H9 (cell line): ENCODE measurements at regions not wholly inside any gene's neighbourhood (a gene's known extent, or its start where the extent isn't known, plus 50 kb on each side); places are given as distances from the start of the nearest gene placed in this dataset.

Experiments used
- DNase-seq: peaks from one replicate; pipeline ENCODE4 v3.0.0-alpha.2; 2017
- H2AFZ ChIP-seq: one replicate; pipeline ENCODE4 v1.6.1; 2013; ENCODE audit warnings: mild to moderate bottlenecking, low read length, control low read depth, moderate library complexity
- H2AK5ac ChIP-seq: 2 replicates; pipeline ENCODE4 v1.6.1; 2013; ENCODE audit warnings: low read length, control low read depth, mixed read lengths; ENCODE audit not compliant: insufficient read length
- H2BK120ac ChIP-seq: one replicate; pipeline ENCODE4 v1.6.1; 2013; ENCODE audit warnings: low read depth, mild to moderate bottlenecking, low read length, control low read depth, inconsistent platforms; ENCODE audit not compliant: poor library complexity, severe bottlenecking
- H2BK12ac ChIP-seq: 2 replicates; pipeline ENCODE4 v1.6.1; 2013; ENCODE audit warnings: low read length, control low read depth, mixed read lengths, low read depth; ENCODE audit not compliant: insufficient read length
- H2BK15ac ChIP-seq: 2 replicates; pipeline ENCODE4 v1.6.1; 2013; ENCODE audit warnings: low read depth, low read length, control low read depth
- H2BK20ac ChIP-seq: one replicate; pipeline ENCODE4 v1.6.1; 2013; ENCODE audit warnings: low read depth, mild to moderate bottlenecking, low read length, control low read depth, inconsistent platforms; ENCODE audit not compliant: poor library complexity, severe bottlenecking
- H2BK5ac ChIP-seq: 2 replicates; pipeline ENCODE4 v1.6.1; 2013; ENCODE audit warnings: low read length, control low read depth, mixed read lengths; ENCODE audit not compliant: insufficient read length
- H3K14ac ChIP-seq: 2 replicates; pipeline ENCODE4 v1.6.1; 2013; ENCODE audit warnings: low read length, control low read depth; ENCODE audit not compliant: insufficient read depth
- H3K18ac ChIP-seq: 2 replicates; pipeline ENCODE4 v1.6.1; 2013; ENCODE audit warnings: low read depth, mild to moderate bottlenecking, mixed read lengths, low read length, control low read depth; ENCODE audit not compliant: insufficient read length
- H3K23ac ChIP-seq: 2 replicates; pipeline ENCODE4 v1.6.1; 2013; ENCODE audit warnings: low read length, control low read depth, mixed read lengths, low read depth; ENCODE audit not compliant: insufficient read length
- H3K23me2 ChIP-seq: 2 replicates; pipeline ENCODE4 v1.6.1; 2013; ENCODE audit warnings: low read depth, mild to moderate bottlenecking, mixed read lengths, low read length, control low read depth; ENCODE audit not compliant: insufficient read length, poor library complexity, severe bottlenecking
- H3K27ac ChIP-seq: 2 replicates; pipeline ENCODE4 v1.5.1; 2013; ENCODE audit warnings: low read length, control low read depth, mixed read lengths, low read depth; ENCODE audit not compliant: insufficient read length
- H3K27me3 ChIP-seq: 2 replicates; pipeline ENCODE4 v1.6.1; 2013; ENCODE audit warnings: low read length, control low read depth, inconsistent platforms; ENCODE audit not compliant: insufficient read depth
- H3K4ac ChIP-seq: 2 replicates; pipeline ENCODE4 v1.6.1; 2013; ENCODE audit warnings: low read depth, mild to moderate bottlenecking, control low read depth, inconsistent platforms, low read length, moderate library complexity
- H3K4me1 ChIP-seq: 2 replicates; pipeline ENCODE4 v1.6.1; 2013; ENCODE audit warnings: low read length, control low read depth, inconsistent platforms; ENCODE audit not compliant: insufficient read depth
- H3K4me2 ChIP-seq: 2 replicates; pipeline ENCODE4 v1.6.1; 2013; ENCODE audit warnings: low read length, control low read depth, mixed read lengths; ENCODE audit not compliant: insufficient read length, insufficient read depth
- H3K56ac ChIP-seq: 2 replicates; pipeline ENCODE4 v1.6.1; 2013; ENCODE audit warnings: low read depth, mild to moderate bottlenecking, mixed read lengths, low read length, control low read depth; ENCODE audit not compliant: insufficient read length
- H3K79me1 ChIP-seq: 2 replicates; pipeline ENCODE4 v1.6.1; 2013; ENCODE audit warnings: low read depth, mild to moderate bottlenecking, moderate library complexity, low read length, control low read depth, inconsistent platforms; ENCODE audit not compliant: insufficient read depth, poor library complexity, severe bottlenecking
- H3K79me2 ChIP-seq: 2 replicates; pipeline ENCODE4 v1.6.1; 2013; ENCODE audit warnings: low read length, control low read depth, inconsistent platforms; ENCODE audit not compliant: insufficient read depth
- H3K9ac ChIP-seq: 2 replicates; pipeline ENCODE4 v1.6.1; 2013; ENCODE audit warnings: low read length, control low read depth, mixed read lengths; ENCODE audit not compliant: insufficient read length; ENCODE audit errors: extremely low read depth
- H3K9me3 ChIP-seq: one replicate; pipeline ENCODE4 v1.6.1; 2013; ENCODE audit warnings: low read depth, low read length, inconsistent platforms; ENCODE audit not compliant: control insufficient read depth
- H3T11ph ChIP-seq: one replicate; pipeline ENCODE4 v1.6.1; 2013; ENCODE audit warnings: mild to moderate bottlenecking, low read length, control low read depth, inconsistent platforms
- H4K20me1 ChIP-seq: one replicate; pipeline ENCODE4 v1.6.1; 2013; ENCODE audit not compliant: control insufficient read depth, insufficient read length, insufficient read depth
- H4K5ac ChIP-seq: 2 replicates; pipeline ENCODE4 v1.6.1; 2013; ENCODE audit warnings: low read depth, mild to moderate bottlenecking, mixed read lengths, low read length, control low read depth; ENCODE audit not compliant: insufficient read length
- H4K8ac ChIP-seq: replicated peaks from 2 replicates; pipeline ENCODE4 v1.6.1; 2013; ENCODE audit warnings: low read length, control low read depth, mixed read lengths, low read depth; ENCODE audit not compliant: insufficient read length
- H4K91ac ChIP-seq: 2 replicates; pipeline ENCODE4 v1.6.1; 2013; ENCODE audit warnings: low read depth, mild to moderate bottlenecking, moderate library complexity, mixed read lengths, low read length, control low read depth; ENCODE audit not compliant: insufficient read length
- H3K27ac Mint-ChIP-seq, 3 experiments: 2 replicates in 2 of 3; 3 replicates in 1 of 3; pipeline ENCODE4 v1.8.0; 2020 to 2021; ENCODE audit warnings: mixed read lengths in 3 of 3, mild to moderate bottlenecking in 1 of 3, moderate library complexity in 1 of 3
- H3K27me3 Mint-ChIP-seq: 2 replicates; pipeline ENCODE4 v1.8.0; 2021; ENCODE audit warnings: low read depth, mild to moderate bottlenecking, moderate library complexity, mixed read lengths
- H3K36me3 Mint-ChIP-seq, 3 experiments: 2 replicates in 2 of 3; 3 replicates in 1 of 3; pipeline ENCODE4 v1.8.0; 2020 to 2021; ENCODE audit warnings: low read depth in 3 of 3, mixed read lengths in 3 of 3; ENCODE audit not compliant: insufficient read depth in 1 of 3
- H3K4me1 Mint-ChIP-seq, 2 experiments: 2 replicates each; pipeline ENCODE4 v1.8.0; 2020; ENCODE audit warnings: mixed read lengths in 2 of 2
- H3K4me3 Mint-ChIP-seq, 2 experiments: 2 replicates in 1 of 2; 3 replicates in 1 of 2; pipeline ENCODE4 v1.8.0; 2020 to 2021; ENCODE audit warnings: mild to moderate bottlenecking in 2 of 2, mixed read lengths in 2 of 2, moderate library complexity in 1 of 2
- H3K9me3 Mint-ChIP-seq, 2 experiments: 2 replicates in 1 of 2; 3 replicates in 1 of 2; pipeline ENCODE4 v1.8.0; 2020; ENCODE audit warnings: mild to moderate bottlenecking in 2 of 2, mixed read lengths in 2 of 2, moderate library complexity in 1 of 2
- CTCF ChIP-seq: fragments of 200-600 bp; sonication (generic); conservative IDR thresholded peaks from 3 replicates; pipeline ENCODE4 v1.8.0; 2021; ENCODE audit warnings: antibody characterized with exemption, mild to moderate bottlenecking
- WGBS: extraction: QIAGEN DNeasy Blood & Tissue Kit; methylation state at CpG from one replicate; pipeline ENCODE4 v1.1.7; 2013; ENCODE audit warnings: missing lambda C conversion rate, low lambda C conversion rate, mixed read lengths; ENCODE audit not compliant: insufficient read length; ENCODE audit errors: extremely low coverage; 5-methylcytosine and 5-hydroxymethylcytosine counted together

DNA sequence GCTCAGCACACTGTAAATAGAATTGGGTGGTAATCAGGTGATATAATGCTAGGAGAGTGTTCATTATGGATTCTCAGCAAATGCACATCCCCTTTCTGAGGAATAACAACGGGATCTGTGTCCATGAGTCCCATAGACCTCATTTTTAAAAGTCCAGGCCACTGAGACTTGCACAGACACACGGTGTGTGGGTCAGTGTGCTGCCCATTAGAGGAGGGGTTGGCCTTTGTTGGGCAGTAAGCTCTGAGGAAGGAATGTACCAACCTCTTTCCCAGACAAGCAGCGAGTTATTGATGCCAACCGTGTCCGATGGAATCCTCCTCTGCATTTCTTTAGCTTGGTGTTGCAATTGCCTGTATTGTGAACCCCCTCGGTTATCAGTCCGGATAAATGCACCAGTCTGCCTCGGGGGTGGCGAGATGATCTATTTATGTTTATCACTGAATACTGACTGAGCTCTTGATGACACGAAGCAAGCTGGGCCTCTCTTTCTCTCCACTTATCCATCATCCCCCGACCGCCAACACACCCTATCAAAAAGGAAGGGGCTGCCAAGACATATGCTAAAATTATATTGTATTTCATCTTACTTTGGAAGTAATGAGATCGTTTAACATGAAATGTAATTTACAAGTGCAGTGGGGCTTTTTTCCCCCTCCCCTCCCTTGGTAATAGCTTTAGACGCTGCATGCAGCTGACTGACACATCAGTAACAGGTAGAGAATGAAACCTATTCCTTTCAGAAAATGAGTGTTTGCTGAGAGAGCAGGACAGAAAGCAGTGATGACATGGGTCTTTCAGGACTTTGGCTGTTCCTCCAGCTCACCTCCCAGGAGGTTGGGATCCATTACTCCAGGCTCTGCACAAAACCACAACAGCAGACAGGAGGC, 126.6 kb upstream of the ST8SIA2 start:
- no peaks in the 10 kb centered on the region for H3K36me3 Mint-ChIP-seq
- no peak overlapping the region for H3T11ph ChIP-seq
- H3K56ac ChIP-seq: no peak overlapping the region
- no peaks in the 10 kb centered on the region for H3K79me2 ChIP-seq
- H4K91ac ChIP-seq: no peak overlapping the region
- TF ChIP-seq CTCF: no peak
- H3K4me1 Mint-ChIP-seq: peaks cover 14 to 19% of the 10 kb centered on the region in 2 experiments
- H3K18ac ChIP-seq: no peak overlapping the region
- no peak overlapping the region for H4K8ac ChIP-seq
- WGBS: no CpG with 5 or more reads among the region's 14 CpGs
- H3K9ac ChIP-seq: no peak overlapping the region
- H4K5ac ChIP-seq: no peak overlapping the region
- no peak overlapping the region for H2AFZ ChIP-seq
- H3K27ac Mint-ChIP-seq: no peak overlapping the region
- no peak overlapping the region for H2BK15ac ChIP-seq
- DNase-seq: no peak
- no peak overlapping the region for H2BK20ac ChIP-seq
- no peak overlapping the region for H3K27ac ChIP-seq
- H3K4me3 Mint-ChIP-seq: no peak overlapping the region
- H3K4me2 ChIP-seq: no peak overlapping the region
- no peak overlapping the region for H3K4ac ChIP-seq
- H3K79me1 ChIP-seq: no peaks in the 10 kb centered on the region
- H3K23me2 ChIP-seq: no peaks in the 10 kb centered on the region
- no peak overlapping the region for H2BK5ac ChIP-seq
- H3K9me3 ChIP-seq: no peaks in the 10 kb centered on the region
- no peaks in the 10 kb centered on the region for H3K9me3 Mint-ChIP-seq
- no peaks in the 10 kb centered on the region for H3K27me3 ChIP-seq
- no peaks in the 10 kb centered on the region; the same call in 1 of the 2 replicates for H3K27me3 Mint-ChIP-seq
- no peak overlapping the region for H3K23ac ChIP-seq
- H2BK120ac ChIP-seq: no peak overlapping the region
- H4K20me1 ChIP-seq: no peaks in the 10 kb centered on the region
- H3K14ac ChIP-seq: no peak overlapping the region
- H2BK12ac ChIP-seq: no peak overlapping the region
- H2AK5ac ChIP-seq: no peak overlapping the region
- no peaks in the 10 kb centered on the region; the same call in 1 of the 2 replicates for H3K4me1 ChIP-seq
